ENCODE measurements at regions not wholly inside any gene's neighbourhood (a gene's known extent, or its start where the extent isn't known, plus 50 kb on each side); places are given as distances from the start of the nearest gene placed in this dataset.

- Histone ChIP-seq H3K27ac (ENCODE audit: poor library complexity, severe bottlenecking) (no peak overlapping the region), H3K9me3 (ENCODE audit: severe bottlenecking) (no peaks in the 10 kb centered on the region), H3K4me1 (ENCODE audit: insufficient read depth, poor library complexity, severe bottlenecking) (no peaks in the 10 kb centered on the region), H3K4me3 (ENCODE audit: severe bottlenecking) (no peak overlapping the region), H3K27me3 (ENCODE audit: insufficient read depth, poor library complexity, severe bottlenecking) (no peaks in the 10 kb centered on the region), H3K36me3 (ENCODE audit: low read depth) (no peaks in the 10 kb centered on the region)
- ATAC-seq (ENCODE audit: low read depth) (no peak), DNase-seq (ENCODE audit: low spot score) (no peak)
- TF ChIP-seq CTCF (IDR thresholded peaks at IDR 0.05; ENCODE audit: poor library complexity, severe bottlenecking): no peak
Measured at GRCh38 chr3:99357131-99357530, 281.3 kb upstream of the COL8A1 start.

- Histone ChIP-seq H3K4me3 (ENCODE audit: severe bottlenecking) (no peak overlapping the region), H3K27ac (ENCODE audit: poor library complexity, severe bottlenecking) (no peak overlapping the region), H3K9me3 (ENCODE audit: severe bottlenecking) (no peaks in the 10 kb centered on the region), H3K4me1 (ENCODE audit: insufficient read depth, poor library complexity, severe bottlenecking) (no peaks in the 10 kb centered on the region), H3K27me3 (ENCODE audit: insufficient read depth, poor library complexity, severe bottlenecking) (no peaks in the 10 kb centered on the region), H3K36me3 (ENCODE audit: low read depth) (no peaks in the 10 kb centered on the region)
- no peak for DNase-seq (ENCODE audit: low spot score)
- no peak for TF ChIP-seq CTCF (IDR thresholded peaks at IDR 0.05; ENCODE audit: poor library complexity, severe bottlenecking)
- no peak for ATAC-seq (ENCODE audit: low read depth)
Measured at GRCh38 chr3:99356696-99357095, 281.7 kb upstream of the COL8A1 start.

GRCh38 chr3:99355465-99355864 is 282.9 kb upstream of the COL8A1 start:
- H3K4me3 ChIP-seq (ENCODE audit: severe bottlenecking): no peak overlapping the region
- no peak for ATAC-seq (ENCODE audit: low read depth)
- no peaks in the 10 kb centered on the region for H3K27me3 ChIP-seq (ENCODE audit: insufficient read depth, poor library complexity, severe bottlenecking)
- H3K36me3 ChIP-seq (ENCODE audit: low read depth): no peaks in the 10 kb centered on the region
- no peaks in the 10 kb centered on the region for H3K4me1 ChIP-seq (ENCODE audit: insufficient read depth, poor library complexity, severe bottlenecking)
- no peak for DNase-seq (ENCODE audit: low spot score)
- no peak overlapping the region for H3K27ac ChIP-seq (ENCODE audit: poor library complexity, severe bottlenecking)
- TF ChIP-seq CTCF (IDR thresholded peaks at IDR 0.05; ENCODE audit: poor library complexity, severe bottlenecking): no peak
- H3K9me3 ChIP-seq (ENCODE audit: severe bottlenecking): no peaks in the 10 kb centered on the region

GRCh38 chr3:99352811-99353210 is 285.6 kb upstream of the COL8A1 start:
- DNase-seq (ENCODE audit: low spot score) (no peak), ATAC-seq (ENCODE audit: low read depth) (no peak)
- Histone ChIP-seq H3K36me3 (ENCODE audit: low read depth) (no peaks in the 10 kb centered on the region), H3K9me3 (ENCODE audit: severe bottlenecking) (no peaks in the 10 kb centered on the region), H3K27me3 (ENCODE audit: insufficient read depth, poor library complexity, severe bottlenecking) (no peaks in the 10 kb centered on the region), H3K27ac (ENCODE audit: poor library complexity, severe bottlenecking) (no peak overlapping the region), H3K4me1 (ENCODE audit: insufficient read depth, poor library complexity, severe bottlenecking) (no peaks in the 10 kb centered on the region), H3K4me3 (ENCODE audit: severe bottlenecking) (no peak overlapping the region)
- TF ChIP-seq CTCF (IDR thresholded peaks at IDR 0.05; ENCODE audit: poor library complexity, severe bottlenecking): no peak

GRCh38 chr3:99351122-99351521 is 287.3 kb upstream of the COL8A1 start:
- DNase-seq (ENCODE audit: low spot score) (no peak), ATAC-seq (ENCODE audit: low read depth) (no peak)
- H3K4me1 ChIP-seq (ENCODE audit: insufficient read depth, poor library complexity, severe bottlenecking): no peaks in the 10 kb centered on the region
- no peak for TF ChIP-seq CTCF (IDR thresholded peaks at IDR 0.05; ENCODE audit: poor library complexity, severe bottlenecking)
- H3K9me3 ChIP-seq (ENCODE audit: severe bottlenecking): no peaks in the 10 kb centered on the region
- no peaks in the 10 kb centered on the region for H3K36me3 ChIP-seq (ENCODE audit: low read depth)
- no peak overlapping the region for H3K4me3 ChIP-seq (ENCODE audit: severe bottlenecking)
- H3K27me3 ChIP-seq (ENCODE audit: insufficient read depth, poor library complexity, severe bottlenecking): no peaks in the 10 kb centered on the region
- H3K27ac ChIP-seq (ENCODE audit: poor library complexity, severe bottlenecking): no peak overlapping the region

All from RWPE2 (cell line).